ENCODE measurements at regions not wholly inside any gene's neighbourhood (a gene's known extent, or its start where the extent isn't known, plus 50 kb on each side); places are given as distances from the start of the nearest gene placed in this dataset.
"Not testable (repeated sequence)": the region's sequence is repeated elsewhere in the genome, so short reads cannot be mapped to it uniquely, and the experiment has no call there.

- not testable (repeated sequence) for TF ChIP-seq CTCF, POLR2A (IDR thresholded peaks at IDR 0.05)
These were observed 75.2 kb downstream of the CLEC18A start for GRCh38 chr16:70026165-70026854.

Data from right lobe of liver (tissue), 4 donors.